Eye (tissue), 1 donor: ENCODE measurements at regions not wholly inside any gene's neighbourhood (a gene's known extent, or its start where the extent isn't known, plus 50 kb on each side); places are given as distances from the start of the nearest gene placed in this dataset.
A peak's percentile ranks its signal among the peaks of the same experiment; 100 is the strongest.

ENCODE experiments used
- DNase-seq: peaks from one replicate; pipeline ENCODE4 v3.0.0-alpha.2; 2015

- DNase-seq, result peak; percentile 56
Observed at GRCh38 chr2:234334756-234335155, 162.1 kb downstream of the ARL4C start.

GRCh38 chr2:234334151-234334550, 162.7 kb downstream of the ARL4C start:
- DNase-seq, result peak; percentile 56

DNA sequence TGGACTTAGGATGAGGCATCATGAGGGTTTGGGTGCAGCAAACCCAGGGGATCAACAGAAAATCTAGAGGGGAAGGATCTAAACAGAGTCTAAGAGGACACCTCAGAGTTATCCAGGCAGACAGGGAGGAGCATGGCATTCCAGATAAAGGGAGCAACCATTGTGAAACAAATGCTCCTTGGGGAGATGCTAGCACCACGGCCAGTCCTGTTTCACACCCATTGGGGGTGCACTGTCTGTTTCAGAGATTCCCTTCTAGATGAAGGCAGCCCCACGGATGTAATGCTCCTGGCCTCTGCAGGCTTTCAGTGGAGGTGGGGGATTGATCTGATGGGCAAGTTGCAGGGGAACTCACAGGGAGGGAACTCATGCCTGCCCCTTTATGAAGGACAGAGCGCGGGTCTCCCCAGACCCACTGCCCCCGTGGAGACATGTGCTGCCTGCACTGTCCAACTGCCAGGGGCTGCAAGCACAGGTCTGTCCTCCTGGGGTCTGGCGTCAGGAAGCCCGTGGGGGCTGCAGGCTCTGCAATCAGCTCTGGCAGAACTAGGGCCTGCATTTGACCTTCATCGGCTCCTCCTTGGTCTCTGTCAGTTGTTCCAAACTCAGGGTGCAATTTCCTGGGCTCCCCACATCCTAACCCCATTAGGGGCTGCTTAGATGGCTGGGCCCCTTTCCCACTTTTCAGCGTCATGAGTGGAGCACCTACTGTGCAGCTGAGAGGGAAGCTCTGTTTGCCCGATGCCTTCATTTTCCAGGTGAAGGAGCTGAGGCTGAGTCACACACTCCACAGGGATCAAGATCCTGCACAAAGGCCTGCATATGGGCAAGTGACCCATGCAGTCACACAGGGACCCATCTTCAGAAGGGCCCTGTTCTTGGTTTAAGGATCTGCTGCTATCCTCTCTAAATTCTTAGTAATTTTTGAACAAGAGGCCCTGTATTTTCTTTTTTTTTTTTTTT, 163.4 kb downstream of the ARL4C start:
- peak; percentile 42 for DNase-seq

GRCh38 chr2:234331966-234332365, 164.9 kb downstream of the ARL4C start:
- no peak for DNase-seq

DNA sequence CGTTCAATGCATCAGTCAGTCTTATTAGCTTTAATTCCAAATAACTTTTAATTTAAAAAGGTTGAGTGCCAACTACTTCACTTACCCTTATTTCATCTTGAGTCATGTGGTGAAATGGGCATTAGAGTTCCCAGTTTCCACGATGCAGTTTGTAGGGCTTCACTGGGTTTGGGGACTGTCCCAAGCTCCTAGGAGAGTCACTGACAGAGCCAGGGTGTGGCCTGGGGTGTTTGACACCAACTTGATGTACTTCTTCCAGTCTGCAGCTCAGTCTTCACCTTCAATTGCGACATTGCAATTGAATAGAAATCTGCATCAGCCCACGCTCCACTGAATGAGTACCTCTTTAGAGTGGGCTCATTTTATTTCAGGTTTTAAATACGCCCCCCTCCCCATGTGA, 165.3 kb downstream of the ARL4C start:
- DNase-seq, result no peak

GRCh38 chr2:234330902-234331301, 166.0 kb downstream of the ARL4C start:
- DNase-seq, result no peak

- no peak for DNase-seq
Observed at GRCh38 chr2:234329202-234329960, 167.5 kb downstream of the ARL4C start.

DNA sequence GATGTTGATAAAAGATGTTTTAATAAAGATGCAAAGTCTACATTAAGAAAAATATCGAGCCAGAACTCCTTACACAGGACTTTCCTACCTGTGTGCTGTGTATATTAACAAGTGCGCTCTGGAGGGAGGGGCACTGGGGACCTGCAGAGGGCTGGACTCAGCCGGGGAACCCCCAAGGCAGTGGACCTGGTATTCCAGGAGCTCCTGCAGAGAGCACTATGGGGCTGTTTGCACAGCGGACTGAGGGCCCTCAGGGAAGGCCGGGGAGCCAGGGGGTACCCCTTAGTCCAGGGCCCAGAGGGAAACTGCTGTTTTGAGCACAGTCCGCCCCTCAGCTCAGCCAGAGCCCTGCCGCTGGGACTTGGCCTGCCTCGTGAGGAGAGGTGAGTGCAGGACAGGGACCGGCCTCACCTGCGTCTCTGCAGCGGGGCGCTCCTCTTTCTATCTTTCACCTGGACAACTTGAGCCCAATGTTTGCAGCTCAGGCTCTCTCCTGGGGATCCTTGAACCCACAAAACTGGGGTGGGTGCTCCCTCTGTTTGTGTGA, 168.4 kb downstream of the ARL4C start:
- no peak for DNase-seq

DNA sequence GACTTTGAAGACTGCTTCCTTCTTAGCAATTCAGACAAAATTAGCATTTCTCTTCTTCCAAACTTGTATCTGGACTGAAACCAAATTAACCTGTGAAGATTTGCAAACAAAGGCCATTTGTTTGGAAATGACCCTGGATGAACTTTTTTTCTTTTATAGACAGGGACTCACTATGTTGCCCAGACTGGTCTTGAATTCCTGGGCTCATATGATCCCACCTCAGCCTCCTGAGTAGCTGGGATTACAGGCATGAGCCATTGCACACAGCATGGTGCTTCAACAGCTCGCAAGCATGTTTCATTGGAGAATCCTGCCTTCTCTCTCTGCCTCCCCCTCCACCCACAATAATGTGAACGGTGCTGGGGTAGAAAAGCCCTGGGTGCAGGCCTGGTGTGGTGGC, 170.2 kb downstream of the ARL4C start:
- DNase-seq, result no peak

DNA sequence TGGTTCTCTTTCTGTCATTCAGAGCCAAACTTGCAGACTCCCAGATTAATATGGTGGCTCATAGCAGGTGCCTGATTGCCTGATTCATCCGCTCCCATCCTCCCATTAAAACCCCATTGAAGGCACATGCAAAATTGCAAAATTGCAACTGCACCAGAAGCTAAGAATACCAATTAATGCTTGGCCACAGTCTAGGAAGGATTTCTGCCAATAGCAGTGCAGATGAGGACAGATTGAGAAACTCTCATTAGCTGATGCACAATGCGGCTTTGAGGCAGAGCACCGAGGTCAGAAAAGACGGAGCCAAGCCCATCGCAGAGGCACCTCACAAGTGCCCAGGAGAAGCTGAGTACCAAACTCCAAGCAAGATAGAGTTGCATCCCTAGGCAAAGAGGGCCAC, 172.8 kb downstream of the ARL4C start:
- DNase-seq, result no peak

- no peak for DNase-seq
Observed at GRCh38 chr2:234322766-234323465, 174.0 kb downstream of the ARL4C start.

GRCh38 chr2:234320066-234320465, 176.8 kb downstream of the ARL4C start:
- DNase-seq, result no peak

GRCh38 chr2:234318361-234318760, 178.5 kb downstream of the ARL4C start:
- no peak for DNase-seq

GRCh38 chr2:234313558-234313957, 183.3 kb downstream of the ARL4C start:
- DNase-seq, result no peak

DNA sequence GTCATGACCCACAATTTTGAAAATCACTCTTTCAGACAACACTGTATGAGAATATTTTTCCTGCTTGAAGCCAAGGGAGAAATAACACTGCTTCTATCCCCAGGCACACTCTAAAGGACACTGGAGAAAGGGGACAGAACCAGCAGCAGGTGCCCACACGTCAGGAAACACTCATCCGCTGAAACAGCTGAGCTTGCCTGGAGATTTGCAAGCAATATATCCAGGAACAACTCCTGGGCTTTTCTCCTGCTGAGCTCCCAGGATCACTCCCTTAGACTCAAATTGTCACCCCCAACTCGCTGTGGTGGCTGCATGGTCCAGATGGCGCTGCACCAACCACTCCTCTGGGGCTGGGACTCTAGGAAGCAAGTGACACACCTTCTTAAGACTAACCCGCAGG, 186.7 kb downstream of the ARL4C start:
- DNase-seq, result no peak

DNA sequence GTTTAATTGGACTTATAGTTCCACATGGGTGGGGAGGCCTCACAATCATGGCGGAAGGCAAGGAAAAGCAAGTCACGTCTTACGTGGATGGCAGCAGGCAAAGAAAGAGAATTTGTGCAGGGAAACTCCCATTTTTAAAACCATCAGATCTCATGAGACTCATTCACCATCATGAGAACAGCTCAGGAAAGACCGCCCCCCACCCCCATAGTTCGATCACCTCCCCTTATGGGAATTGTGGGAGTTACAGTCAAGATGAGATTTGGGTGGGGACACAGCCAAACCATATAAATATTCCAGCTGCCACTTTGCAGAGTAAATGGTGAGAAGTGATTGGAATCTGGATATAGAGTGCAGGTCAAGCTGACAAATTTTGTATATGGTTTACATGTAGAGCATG, 187.4 kb downstream of the ARL4C start:
- DNase-seq, result no peak

DNA sequence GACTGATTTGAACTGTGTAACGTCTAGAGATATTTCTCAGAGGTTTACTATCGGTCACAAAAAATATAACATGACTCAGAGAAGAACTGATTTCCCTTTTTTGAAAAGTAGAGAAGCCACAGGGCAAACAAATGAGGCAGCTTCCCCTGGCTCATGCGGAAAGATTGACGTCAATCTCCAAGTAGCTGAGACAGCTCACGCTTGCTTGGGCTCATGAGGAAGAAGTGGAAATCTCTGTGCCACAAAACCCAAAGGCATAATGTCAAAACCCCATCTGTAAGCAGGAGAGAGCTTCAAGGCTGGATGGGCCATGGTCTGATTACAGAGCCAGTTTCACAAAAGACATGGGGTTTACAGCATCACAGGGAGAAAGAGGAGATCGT, 188.1 kb downstream of the ARL4C start:
- peak; percentile 41 for DNase-seq

- DNase-seq, result no peak
Observed at GRCh38 chr2:234308073-234308812, 188.6 kb downstream of the ARL4C start.

DNA sequence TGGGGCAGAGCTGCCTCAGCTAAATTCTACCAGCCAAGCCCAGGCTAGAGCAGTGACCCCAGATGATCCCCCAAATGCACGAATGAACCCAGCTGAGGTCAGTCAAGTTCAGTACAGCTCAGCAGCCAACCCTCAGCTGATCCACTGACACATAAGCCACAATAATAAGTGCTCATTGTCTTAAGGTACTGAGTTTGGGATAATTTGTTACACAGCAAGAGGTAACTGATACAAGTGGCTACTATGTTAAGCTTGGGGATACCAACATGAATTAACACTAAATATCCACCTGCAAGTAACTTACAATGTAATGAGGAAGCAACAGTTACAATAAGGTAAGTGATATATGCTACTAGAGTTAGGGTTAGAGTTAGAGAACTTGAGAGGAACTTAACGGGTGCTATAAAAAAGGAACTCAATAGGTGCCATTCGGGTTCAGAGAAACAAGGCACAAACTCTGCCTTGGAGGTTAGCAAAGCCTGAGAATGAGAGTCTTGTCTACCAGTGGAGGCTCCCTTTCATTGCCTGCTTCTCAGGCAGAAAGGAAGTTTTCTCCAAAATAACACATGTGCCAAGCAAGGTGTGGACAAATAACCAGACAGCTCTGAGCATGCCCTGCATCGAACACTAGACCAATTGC, 189.4 kb downstream of the ARL4C start:
- no peak for DNase-seq

- DNase-seq, result no peak
Observed at GRCh38 chr2:234306426-234307173, 190.3 kb downstream of the ARL4C start.

DNA sequence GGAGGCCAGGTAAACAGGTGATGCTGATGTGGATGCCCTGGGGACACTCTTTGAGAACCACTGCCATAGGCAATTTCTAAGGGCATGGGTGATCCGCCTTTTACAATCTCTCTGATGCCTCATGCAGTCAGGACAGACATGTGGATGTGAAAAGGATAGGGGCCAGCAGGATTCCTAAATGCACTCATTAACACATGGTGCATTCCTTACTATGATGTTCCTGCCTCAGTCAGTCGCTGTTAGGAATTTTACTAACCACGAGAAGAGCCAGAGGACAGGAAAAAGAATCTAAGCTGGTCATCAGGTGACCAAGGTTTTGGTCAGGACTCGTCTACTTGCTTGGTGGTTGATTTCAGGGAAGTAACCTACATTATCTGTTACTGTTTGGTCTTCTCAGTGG, 191.0 kb downstream of the ARL4C start:
- DNase-seq, result no peak
